ENCODE measurements at regions not wholly inside any gene's neighbourhood (a gene's known extent, or its start where the extent isn't known, plus 50 kb on each side); places are given as distances from the start of the nearest gene placed in this dataset.

DNA sequence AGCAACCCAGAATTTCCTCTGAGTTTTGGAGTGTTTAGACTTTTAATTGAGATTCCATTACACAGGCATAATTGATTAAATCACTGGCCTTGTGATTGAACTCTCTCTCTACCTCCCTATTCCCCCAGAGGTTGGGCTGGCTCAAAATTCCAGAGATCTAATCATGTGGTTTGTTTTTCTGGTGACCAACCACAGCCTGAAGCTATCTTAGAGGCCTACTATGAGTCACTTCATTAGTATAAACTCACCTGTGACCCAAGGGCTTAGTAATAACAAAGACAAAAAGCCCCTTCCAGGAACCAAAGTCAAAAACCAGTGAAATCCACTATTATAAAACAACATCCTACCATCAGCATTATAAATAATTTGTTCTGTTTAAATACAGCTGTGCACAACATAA, 992.5 kb upstream of the CITED2 start:
- TF ChIP-seq MYC (IDR thresholded peaks at IDR 0.05; ENCODE audit: low read depth, low read length) = no peak
- no peak for TF ChIP-seq POLR2A (IDR thresholded peaks at IDR 0.05; ENCODE audit: extremely low read depth, insufficient read length)
